HEK293T (cell line): ENCODE measurements at regions not wholly inside any gene's neighbourhood (a gene's known extent, or its start where the extent isn't known, plus 50 kb on each side); places are given as distances from the start of the nearest gene placed in this dataset.

Source experiments
- CTCF ChIA-PET: fragments of 350-600 bp; formaldehyde crosslinking; extraction: SDS; loops from one replicate; lab custom pipeline; 2021; ENCODE audit warnings: antibody characterized with exemption, inconsistent platforms; lab: Yijun Ruan, JAX
- POLR2A ChIA-PET: fragments of 350-600 bp; formaldehyde crosslinking; extraction: SDS; loops from one replicate; lab custom pipeline; 2020; ENCODE audit warnings: antibody characterized with exemption, inconsistent platforms; lab: Yijun Ruan, JAX
- DNase-seq: peaks from one replicate; pipeline ENCODE4 v3.0.0; 2012; ENCODE audit warnings: mixed read lengths; ENCODE audit errors: extremely low spot score
- ARNT ChIP-seq: fragments of 450-650 bp; IDR thresholded peaks from 2 replicates; pipeline ENCODE4 v1.6.1; 2017; ENCODE audit warnings: mild to moderate bottlenecking
- BHLHE40 ChIP-seq: fragments of 450-650 bp; IDR thresholded peaks from 2 replicates; pipeline ENCODE4 v1.6.1; 2016; ENCODE audit warnings: mild to moderate bottlenecking, moderate library complexity, borderline replicate concordance
- CTBP1 ChIP-seq: fragments of 450-650 bp; IDR thresholded peaks from 2 replicates; pipeline ENCODE4 v1.6.1; 2016; ENCODE audit warnings: borderline replicate concordance
- ELF4 ChIP-seq: fragments of 450-650 bp; IDR thresholded peaks from 2 replicates; pipeline ENCODE4 v1.6.1; 2017; ENCODE audit warnings: antibody characterized with exemption
- FOXA1 ChIP-seq: fragments of 450-650 bp; IDR thresholded peaks from 2 replicates; pipeline ENCODE4 v1.6.1; 2016; ENCODE audit warnings: mild to moderate bottlenecking
- FOXK2 ChIP-seq: fragments of 450-650 bp; IDR thresholded peaks from 2 replicates; pipeline ENCODE4 v1.6.1; 2016; ENCODE audit warnings: mild to moderate bottlenecking
- FOXM1 ChIP-seq: fragments of 450-650 bp; IDR thresholded peaks from 2 replicates; pipeline ENCODE4 v1.6.1; 2017; ENCODE audit warnings: mild to moderate bottlenecking, borderline replicate concordance
- HDGF ChIP-seq: fragments of 450-650 bp; IDR thresholded peaks from 2 replicates; pipeline ENCODE4 v1.6.1; 2017; ENCODE audit warnings: antibody characterized with exemption, borderline replicate concordance
- L3MBTL2 ChIP-seq: fragments of 450-650 bp; conservative IDR thresholded peaks from 2 replicates; pipeline ENCODE4 v1.6.1; 2016; ENCODE audit warnings: mild to moderate bottlenecking
- LEF1 ChIP-seq: fragments of 450-650 bp; IDR thresholded peaks from 2 replicates; pipeline ENCODE4 v1.6.1; 2017; ENCODE audit warnings: mild to moderate bottlenecking, borderline replicate concordance
- NFRKB ChIP-seq: fragments of 450-650 bp; IDR thresholded peaks from 2 replicates; pipeline ENCODE4 v1.6.1; 2016; ENCODE audit warnings: mild to moderate bottlenecking, moderate library complexity
- PKNOX1 ChIP-seq: fragments of 450-650 bp; IDR thresholded peaks from 2 replicates; pipeline ENCODE4 v1.6.1; 2016
- SP1 ChIP-seq: fragments of 450-650 bp; IDR thresholded peaks from 2 replicates; pipeline ENCODE4 v1.6.1; 2017
- SUZ12 ChIP-seq: fragments of 450-650 bp; IDR thresholded peaks from 2 replicates; pipeline ENCODE4 v1.6.1; 2016; ENCODE audit warnings: mild to moderate bottlenecking
- TARDBP ChIP-seq: fragments of 450-650 bp; IDR thresholded peaks from 2 replicates; pipeline ENCODE4 v1.6.1; 2016
- ZNF384 ChIP-seq: fragments of 450-650 bp; IDR thresholded peaks from 2 replicates; pipeline ENCODE4 v1.6.1; 2016

- no peak for DNase-seq
- no peak for TF ChIP-seq BHLHE40
- TF ChIP-seq FOXA1: no peak
- TF ChIP-seq FOXM1: no peak
- TF ChIP-seq HDGF: no peak
- no peak for TF ChIP-seq ARNT
- TF ChIP-seq SP1: no peak
- no peak for TF ChIP-seq NFRKB
- ChIA-PET CTCF (no interaction called here), POLR2A (no interaction called here)
Observed at GRCh38 chr9:126144603-126145456, 181.8 kb upstream of the MVB12B start.

GRCh38 chr9:126145887-126146253, 180.8 kb upstream of the MVB12B start:
- CTCF ChIA-PET: no interaction called here
- POLR2A ChIA-PET: no interaction called here
- DNase-seq: no peak
- TF ChIP-seq PKNOX1 (no peak), ZNF384 (no peak), L3MBTL2 (no peak), FOXM1 (no peak), SP1 (no peak), LEF1 (no peak), ARNT (no peak), SUZ12 (no peak), TARDBP (no peak), NFRKB (no peak), HDGF (no peak), ELF4 (no peak), FOXK2 (no peak), CTBP1 (no peak), FOXA1 (no peak)

- TF ChIP-seq ELF4 (no peak), L3MBTL2 (no peak), LEF1 (no peak), CTBP1 (no peak), FOXA1 (no peak), FOXM1 (no peak), SUZ12 (no peak), BHLHE40 (no peak), TARDBP (no peak), ZNF384 (no peak), ARNT (no peak), NFRKB (no peak), PKNOX1 (no peak), SP1 (no peak), HDGF (no peak), FOXK2 (no peak)
- POLR2A ChIA-PET: no interaction called here
- CTCF ChIA-PET: no interaction called here
- peak; percentile 62 for DNase-seq
Observed at GRCh38 chr9:126146254-126147145, 180.1 kb upstream of the MVB12B start.

- CTCF ChIA-PET: no interaction called here
- TF ChIP-seq ZNF384 (no peak), PKNOX1 (peak; percentile 85)
- POLR2A ChIA-PET: no interaction called here
- peak; percentile 12 for DNase-seq
Observed at GRCh38 chr9:126147186-126147935, 179.3 kb upstream of the MVB12B start.

- POLR2A ChIA-PET: no interaction called here
- peak; percentile 7 for DNase-seq
- no peak for TF ChIP-seq BHLHE40
- TF ChIP-seq FOXK2: no peak
- TF ChIP-seq ZNF384: no peak
- no peak for TF ChIP-seq CTBP1
- TF ChIP-seq FOXA1: no peak
- CTCF ChIA-PET: no interaction called here
Observed at GRCh38 chr9:126147936-126148870, 178.4 kb upstream of the MVB12B start.
